NCI-H526 treated with DMSO at 0.1 percent for 48 hours (cell line): ENCODE measurements at regions not wholly inside any gene's neighbourhood (a gene's known extent, or its start where the extent isn't known, plus 50 kb on each side); places are given as distances from the start of the nearest gene placed in this dataset.

Experiments used
- DNase-seq: peaks from one replicate; lab custom pipeline; 2025; lab: John Stamatoyannopoulos, UW

DNA sequence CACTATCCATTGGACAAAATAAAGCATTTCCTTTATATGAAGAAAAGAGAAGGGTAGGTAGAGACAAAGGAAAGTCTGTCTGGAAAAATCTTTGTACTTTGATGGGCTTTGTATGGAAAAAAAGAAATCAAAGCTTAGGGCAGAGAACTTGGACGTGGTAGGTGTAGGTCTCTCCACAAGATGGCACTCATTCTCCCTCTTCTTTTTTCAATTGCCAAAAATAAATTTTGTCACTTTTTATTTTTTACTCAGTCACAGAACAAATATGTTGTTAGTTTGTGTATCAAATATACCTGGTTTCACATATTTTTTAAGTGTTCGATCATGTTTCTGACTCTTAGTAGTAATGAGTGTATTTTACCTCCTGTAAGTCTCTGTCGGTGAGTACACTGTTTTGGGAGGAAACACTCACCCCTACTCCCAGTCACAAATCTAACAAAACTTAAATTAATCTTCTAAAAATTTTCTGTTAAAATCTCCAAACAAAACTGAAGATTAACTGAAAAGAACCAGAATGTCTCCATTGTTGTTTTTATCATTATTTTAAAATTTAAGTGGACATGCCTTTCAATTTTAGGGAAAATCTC is 415.8 kb upstream of the GOLIM4 start:
- DNase-seq: peak; percentile 6

DNA sequence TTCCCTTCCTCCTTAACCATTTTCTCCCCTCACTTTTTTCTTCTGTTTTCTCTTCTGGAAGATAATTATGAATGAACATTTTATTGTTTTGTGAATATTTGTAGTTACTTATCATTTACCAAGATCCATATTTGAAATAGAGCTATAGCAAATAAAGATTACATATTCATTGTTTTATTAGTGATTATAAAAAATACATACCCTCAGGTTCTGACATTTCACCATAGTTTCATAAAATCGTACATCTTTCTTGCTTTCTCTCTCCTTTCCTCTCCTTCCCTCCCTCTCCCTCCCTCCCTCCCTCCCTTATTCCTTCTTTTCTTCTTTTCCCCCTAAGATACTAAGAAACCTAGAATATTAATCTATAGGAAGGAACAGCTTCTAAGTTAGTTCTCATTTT is 410.9 kb upstream of the GOLIM4 start:
- DNase-seq: no peak

DNA sequence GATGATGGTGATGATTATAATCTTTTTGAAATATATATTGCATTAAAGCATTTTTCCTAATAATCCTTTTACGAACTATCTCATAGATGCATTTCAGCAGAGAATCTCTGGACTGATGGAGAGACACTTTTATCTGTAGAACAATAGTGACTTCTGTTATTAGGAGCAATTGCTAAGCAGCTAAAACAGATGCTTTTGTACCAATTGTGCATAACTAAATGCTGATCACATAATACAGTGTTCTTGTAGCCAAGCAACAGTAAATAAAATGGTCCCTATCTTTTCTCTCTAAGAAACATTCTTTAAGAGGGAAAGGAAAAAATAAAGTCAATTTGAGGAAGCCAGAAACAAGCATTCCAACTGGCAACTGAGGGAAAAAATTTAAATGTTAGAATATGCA is 405.8 kb upstream of the GOLIM4 start:
- DNase-seq: no peak

DNA sequence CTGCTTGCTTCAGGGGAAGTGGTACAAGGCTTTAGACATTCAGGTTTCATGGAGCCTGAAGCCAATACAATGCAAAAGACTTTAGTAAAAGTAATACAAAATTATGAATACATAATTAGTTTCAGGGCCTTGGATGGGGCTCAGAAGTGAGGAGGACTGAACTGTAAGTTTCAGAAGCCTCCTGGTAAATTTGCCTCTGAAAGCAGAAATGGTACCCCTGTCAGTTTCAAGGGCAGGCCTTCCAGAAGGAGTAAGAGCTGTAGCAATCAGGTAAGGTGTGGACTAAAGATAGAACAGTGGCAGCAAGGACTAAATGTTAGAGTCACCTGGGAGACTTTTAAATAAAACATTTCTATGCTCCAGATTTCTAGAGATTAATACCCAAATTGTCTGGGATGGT is 402.5 kb upstream of the GOLIM4 start:
- no peak for DNase-seq

DNA sequence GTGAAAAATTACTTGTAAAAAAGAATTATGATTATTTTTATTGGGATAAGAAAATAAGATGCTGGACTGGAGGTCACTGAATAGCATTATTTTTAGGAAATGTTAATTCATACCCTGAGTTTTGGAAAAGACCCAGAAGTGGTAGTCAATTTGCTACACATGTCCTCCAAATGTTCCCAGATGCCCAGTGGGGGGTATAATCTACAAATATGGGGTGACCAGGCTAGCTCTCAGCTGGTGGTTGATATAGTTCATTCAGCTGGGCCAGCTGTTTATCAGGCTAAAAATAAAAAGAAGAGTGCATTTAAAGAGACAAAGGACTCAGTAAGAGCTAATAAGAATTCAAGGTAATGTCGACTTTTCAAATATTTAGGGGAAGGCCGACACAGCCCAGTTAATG is 402.0 kb upstream of the GOLIM4 start:
- DNase-seq: no peak

DNA sequence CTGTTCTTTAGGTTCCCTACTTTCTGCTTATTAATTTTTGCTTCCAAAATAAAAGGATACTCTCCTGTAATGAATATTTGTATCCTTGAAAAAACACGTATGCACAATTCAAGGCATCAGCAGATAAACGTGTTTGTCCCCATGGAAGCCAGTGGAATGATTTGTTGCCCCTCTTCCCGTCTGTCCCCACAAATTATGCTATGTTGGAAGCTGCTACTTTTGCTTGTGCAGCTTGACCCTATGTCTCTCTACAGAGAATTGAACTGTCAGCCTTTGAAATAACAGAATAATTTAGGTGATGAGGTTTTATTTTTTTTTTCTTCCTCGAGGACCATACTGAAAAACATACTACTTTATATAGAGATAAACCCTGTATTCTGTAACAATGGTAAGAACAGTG is 401.5 kb upstream of the GOLIM4 start:
- DNase-seq: no peak

DNA sequence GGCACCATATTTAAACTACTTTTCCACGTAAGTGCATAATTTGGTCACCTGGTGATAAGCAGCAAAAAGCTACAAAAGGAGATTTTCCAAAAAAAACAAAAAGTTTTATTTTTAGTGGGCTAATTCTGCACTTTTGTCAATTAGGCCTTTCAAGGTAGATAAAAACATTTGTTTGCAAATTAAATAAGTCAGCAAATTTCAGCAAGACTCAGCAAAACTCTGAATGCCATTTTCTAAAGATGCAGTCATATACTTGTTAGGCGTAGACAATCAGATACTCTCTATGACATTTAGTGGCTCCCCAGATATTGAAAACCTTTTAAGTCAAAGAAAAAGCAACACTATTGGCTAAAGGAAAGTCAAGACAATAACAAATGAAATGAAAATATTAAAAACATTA is 400.2 kb upstream of the GOLIM4 start:
- DNase-seq: no peak

DNA sequence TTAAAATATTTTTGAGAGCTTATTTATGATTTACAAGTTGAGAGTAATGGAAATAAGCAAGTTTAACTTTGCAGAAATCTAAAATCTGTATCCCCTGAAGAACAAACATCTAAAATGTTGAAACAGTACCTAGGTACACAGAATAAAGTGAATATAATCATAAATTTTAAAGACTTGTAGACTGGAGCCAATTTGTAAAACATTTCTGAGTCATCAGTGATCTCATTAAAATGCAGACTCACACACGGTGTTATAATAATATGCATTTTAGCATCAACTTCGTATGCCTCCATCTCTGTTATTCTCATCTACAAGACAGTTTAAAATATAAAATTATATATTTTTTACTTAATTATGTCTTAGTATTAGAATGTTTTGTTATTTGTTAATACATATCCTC is 399.5 kb upstream of the GOLIM4 start:
- DNase-seq: no peak

DNA sequence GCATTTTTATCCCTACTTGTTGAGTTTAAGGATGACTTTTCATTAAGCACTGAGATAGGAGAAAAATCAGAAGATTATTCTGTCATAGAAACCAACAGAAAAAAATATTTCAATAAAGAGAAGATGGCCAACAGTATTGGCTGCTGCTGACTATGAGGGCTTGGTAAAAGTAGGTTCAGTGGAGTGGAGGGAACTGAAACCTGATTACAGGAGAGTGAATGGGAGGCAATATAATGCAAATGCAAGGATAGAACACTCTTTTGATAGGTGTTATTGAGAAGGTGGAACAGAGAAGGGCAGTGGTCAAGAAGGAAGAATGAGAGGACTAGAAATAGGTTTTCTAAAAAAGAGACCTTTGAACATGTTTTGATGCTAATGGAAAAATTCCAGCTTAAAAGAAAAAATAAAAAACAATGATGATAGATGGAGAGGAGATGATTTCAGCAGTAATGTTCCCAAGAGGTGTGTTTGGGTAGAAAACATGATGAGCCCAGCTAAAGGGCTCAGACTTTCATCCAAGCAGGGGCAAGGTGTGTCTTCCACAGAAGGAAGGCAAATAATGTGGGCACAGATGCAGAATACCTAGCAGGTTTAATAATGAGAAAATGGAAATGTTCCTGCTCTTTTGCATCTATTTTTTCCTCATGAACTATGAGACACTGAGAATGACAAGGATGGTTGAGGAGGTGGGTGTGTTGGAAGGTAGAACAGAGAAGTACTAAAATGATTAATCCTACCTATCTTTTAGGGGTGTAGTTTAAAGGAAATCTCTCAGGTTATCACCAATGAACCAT is 397.9 kb upstream of the GOLIM4 start:
- DNase-seq: peak; percentile 54

DNA sequence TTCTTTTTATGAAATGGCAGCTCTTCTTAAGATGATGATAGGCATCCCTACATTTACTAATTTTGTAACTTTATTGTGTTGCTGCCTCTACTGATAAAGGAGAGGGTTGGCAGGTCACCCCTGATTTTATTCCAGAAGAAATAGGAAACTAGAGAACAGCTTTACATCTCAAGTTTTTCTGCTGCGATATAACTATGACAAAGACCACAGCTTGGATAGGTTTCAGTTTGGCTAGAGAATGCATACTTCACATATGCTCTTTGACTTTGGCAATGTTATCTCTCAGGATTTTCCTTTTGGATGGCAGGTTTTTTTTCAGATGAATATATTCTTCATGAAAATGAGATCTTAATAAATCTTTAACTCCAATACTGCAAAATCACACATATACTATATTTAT is 395.3 kb upstream of the GOLIM4 start:
- no peak for DNase-seq

DNA sequence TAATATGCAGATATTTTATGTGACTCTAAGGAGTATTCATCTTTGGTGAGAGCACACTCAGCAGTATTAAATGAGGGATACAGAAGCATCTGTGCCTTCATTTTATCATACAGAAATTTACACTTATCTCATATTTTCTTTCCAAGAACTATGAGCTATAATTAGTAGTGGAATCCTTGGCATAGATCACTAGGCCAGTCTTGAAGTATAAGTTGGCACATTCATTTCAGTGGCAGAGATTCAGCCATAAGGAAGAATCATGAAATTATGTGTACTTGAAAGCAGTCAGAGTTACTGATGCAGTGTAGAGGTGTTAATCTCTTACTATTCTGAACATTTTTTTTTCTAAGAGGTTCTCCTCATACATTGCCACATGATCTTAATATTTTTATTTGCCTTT is 393.6 kb upstream of the GOLIM4 start:
- no peak for DNase-seq

DNA sequence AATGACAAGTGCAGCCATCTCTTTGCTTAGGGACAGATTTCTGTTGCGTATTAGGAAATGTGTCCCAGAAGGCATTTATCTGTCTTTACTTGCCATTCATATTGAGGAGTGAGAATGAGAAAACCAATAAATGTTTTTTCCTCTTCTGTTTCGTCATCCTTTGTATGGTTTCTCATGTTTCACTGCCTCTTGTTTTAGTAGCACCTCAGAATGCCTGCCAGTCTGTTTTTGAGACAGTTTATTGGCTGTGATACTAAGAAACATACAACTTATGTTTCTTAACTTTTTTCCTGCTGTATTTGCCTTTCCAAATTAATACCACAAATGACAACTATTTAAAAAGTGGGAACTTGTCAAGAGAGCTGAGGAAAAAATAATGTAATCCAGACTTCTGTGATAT is 390.2 kb upstream of the GOLIM4 start:
- no peak for DNase-seq

DNA sequence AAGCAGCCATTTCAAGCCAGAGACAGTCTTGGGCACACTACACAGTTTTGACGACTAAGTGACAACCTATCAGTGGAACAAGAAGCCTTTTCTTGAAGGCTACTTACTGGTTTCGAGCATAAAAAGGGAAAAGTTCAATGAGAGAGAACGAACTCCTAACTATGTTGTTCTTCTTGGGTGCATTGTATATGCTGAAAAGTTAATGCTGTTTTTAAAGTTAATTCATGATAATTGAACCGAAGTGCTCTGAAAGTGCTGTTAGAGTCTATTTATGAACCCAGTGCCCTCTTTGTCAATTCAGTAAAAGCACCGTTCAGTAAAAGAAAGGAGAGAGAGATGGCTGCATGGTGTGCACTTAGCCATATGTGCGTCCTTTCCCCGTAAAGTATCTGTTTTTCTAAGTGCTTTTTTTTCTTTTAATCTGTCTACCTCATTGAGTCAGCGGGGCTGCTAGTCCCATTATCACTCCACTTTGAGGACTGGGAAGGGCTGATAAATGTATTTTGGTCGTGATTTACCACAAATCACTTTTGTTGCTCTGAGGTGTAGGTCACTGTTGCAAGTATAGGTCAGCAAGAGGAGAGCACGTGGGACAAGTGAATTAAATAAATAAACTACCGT is 380.7 kb upstream of the GOLIM4 start:
- no peak for DNase-seq

DNA sequence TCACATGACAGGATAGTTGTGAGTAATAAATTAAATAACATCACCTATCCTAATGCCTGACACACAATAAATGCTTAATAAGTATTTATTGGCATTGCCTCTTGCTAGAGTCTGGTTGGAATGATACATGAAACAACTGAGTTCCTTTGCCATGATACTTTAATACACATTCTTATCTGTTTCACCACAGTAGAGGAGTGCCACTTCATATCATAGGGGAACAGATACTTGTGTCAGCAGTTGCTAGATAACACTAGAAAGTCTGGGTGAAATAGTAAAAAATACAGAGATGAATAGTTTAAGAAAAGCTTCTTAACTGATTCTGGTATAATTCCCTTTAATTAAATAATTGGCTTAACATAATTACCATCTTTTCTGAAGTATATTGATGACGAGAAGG is 380.0 kb upstream of the GOLIM4 start:
- no peak for DNase-seq

DNA sequence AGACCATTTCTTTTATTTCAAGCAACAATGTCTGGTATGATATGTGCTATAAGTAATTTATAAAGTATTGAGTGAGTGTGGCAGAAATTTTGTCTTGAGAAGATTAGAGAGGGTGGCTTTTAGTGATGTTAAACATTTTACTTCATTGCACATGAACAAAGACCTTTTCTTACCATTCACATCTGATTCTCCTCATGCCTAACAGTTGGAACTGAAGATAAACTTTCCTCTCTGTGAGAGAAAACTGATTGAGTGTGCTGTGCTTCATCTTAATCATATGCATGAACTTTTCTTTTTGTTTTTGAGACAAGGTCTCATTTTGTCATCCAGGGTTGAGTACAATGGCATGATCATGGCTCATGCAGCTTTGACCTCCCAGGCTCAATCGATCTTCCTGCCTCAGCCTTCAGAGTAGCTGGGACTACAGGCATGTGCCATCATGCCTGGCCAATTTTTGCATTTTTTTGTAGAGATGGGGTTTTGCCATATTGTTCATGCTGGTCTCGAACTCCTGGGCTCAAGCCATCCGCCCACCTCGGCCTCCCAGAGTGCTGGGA is 377.7 kb upstream of the GOLIM4 start:
- no peak for DNase-seq

DNA sequence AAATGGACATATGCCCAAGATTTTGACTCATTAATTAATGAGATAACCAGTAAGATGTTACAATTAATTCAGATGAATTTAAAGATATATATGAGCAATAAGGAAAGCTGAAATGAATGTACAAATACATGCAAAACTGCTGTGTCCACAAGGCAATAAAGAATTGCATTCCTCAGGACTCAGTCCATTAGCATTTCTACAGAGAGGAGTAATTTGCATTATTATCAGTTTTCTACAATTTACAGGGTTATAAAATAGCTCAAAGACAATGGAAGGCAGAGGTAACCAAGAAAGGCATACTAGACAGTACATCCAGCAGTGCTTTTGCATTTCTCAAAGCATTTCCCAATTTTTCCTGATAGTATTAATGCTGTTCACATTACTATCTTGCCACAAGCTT is 377.1 kb upstream of the GOLIM4 start:
- DNase-seq: peak; percentile 75

DNA sequence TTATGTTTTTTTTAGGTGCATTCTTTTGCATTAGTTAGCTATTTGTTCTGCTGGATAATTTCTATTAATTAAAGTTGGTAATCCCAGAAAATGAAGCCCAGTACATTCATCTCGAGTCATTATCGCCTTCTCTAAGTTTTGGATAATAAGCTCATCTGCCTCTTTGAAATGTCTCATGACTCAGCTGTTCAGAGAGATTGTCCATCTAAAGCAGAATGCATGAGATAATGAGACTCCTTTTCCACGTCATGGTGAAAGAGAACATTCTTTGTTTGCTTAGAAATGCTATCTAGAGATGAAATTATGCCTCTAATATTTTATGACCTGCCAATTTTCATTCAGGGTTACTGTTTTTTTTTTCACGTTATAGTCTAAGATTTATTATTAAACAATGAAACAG is 374.7 kb upstream of the GOLIM4 start:
- no peak for DNase-seq

DNA sequence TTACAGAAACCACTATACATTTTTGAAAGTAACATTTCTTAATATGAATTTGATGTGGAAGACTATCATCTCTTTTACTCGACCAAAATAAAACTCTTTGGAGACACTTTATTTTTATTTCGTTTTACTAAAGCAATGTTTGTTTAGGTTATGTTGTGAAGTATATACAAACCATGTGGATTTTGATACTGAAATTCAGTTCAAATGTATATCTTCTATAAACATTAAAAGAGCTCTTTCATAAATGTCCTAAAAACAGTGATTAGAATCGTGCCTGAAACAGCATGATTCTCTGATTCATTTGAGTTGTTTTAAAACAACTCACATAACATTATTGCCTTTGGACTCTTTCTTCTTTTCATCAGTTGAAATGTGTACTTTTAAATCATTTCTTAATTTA is 373.7 kb upstream of the GOLIM4 start:
- no peak for DNase-seq

DNA sequence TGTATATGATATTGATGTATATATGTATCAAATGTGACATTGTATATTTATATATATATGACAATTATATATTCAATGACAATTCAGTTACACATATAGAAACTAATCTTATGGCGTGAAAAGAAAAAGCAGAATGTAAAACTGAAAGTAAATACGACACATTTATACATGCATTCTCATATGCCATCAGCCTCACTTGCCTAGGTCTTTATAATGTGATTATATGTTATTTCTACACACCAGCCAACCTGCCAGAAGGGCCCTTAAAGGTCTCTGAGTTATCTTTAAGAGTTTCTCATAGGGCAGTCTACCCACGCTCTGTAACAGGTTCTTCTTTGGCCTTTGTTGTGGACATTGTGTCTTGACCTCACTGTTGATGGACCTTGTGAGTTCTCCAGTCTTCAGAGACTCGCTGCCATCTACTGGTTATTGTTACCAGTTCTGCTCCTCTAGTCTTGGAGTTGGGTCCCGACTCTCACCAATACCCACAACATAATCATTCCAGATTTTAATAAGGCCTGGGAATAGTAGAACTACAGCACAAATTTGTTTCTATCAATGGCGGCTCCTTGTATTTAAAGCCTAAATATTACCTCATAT is 371.5 kb upstream of the GOLIM4 start:
- no peak for DNase-seq

DNA sequence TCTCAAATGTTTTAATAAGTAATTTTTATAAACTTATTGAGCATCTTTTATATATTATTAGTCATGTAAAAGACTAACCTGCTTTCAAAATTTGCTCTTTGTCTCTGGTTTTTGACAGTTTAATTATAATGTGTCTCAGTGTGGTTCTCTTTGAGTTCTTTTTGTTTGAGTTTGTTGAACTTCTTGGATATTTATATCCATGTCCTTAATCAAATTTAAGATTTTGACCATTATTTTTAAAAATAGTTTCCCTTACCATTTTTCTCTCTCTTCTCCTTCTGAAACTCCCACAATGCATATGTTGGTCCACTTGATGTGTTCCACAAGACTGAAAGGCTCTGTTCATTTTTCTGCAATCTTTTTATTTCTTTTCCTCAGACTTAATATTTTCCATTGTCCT is 366.1 kb upstream of the GOLIM4 start:
- DNase-seq: no peak

DNA sequence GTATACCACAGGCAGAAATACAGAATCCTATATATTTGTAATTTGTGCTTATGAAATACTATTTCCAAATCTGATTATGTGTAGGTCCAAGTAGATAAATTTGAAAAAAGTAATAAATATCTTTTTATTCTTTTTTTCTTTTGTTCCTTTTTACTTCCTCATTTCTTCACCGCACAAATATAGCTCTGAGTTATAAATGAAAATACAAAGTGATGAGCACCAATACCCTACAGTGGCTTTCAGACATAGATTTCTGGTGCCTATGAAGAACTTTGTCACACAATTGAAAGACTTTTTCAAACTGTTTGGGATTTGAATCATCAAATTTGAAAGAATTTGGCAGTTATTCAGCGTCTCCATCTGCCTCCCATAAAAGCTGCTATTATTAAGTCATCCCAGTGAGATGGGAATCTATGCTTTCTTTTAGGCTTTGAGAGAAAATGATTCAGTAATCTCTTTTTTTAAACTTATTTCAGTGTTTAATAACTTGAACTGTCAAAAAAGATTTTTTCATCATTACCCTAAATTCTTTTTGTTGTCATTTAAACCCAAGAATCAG is 363.6 kb upstream of the GOLIM4 start:
- DNase-seq: no peak

DNA sequence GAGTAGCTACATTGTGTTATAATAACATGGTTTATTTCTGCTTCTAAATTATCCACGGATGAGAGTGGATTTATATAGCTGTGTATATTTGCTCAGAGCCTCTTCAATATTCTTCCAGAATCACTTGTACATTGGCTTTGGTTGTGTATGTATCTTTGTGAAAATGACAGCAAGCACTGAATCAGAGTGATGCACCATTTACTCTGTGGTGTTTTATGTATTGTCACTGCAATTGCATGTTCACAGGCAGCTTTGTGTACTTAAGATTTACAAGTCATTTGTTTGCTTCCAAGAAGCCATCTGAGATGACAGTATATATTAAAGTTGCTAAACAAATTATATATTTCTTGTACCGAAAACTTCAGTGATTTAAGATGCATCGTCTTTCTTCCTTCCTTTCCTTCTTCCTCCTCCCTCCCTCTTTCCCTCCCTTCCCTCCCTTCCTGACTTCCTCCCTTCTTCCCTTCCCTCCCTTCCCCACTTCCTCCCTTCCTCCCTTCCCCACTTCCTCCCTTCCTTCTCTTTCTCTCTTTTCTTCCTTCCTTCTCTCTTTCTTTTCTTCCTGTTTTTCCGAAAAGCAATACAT is 362.3 kb upstream of the GOLIM4 start:
- peak; percentile 16 for DNase-seq
